ENCODE measurements at regions not wholly inside any gene's neighbourhood (a gene's known extent, or its start where the extent isn't known, plus 50 kb on each side); places are given as distances from the start of the nearest gene placed in this dataset.
"Not testable (repeated sequence)": the region's sequence is repeated elsewhere in the genome, so short reads cannot be mapped to it uniquely, and the experiment has no call there.

GRCh38 chr4:164531336-164531735, 222.6 kb upstream of the SMIM31 start:
- DNase-seq (ENCODE audit: extremely low read depth, low read depth, low spot score), result no peak

- no peak for DNase-seq (ENCODE audit: extremely low read depth, low read depth, low spot score)
Observed at GRCh38 chr4:164536814-164537213, 217.1 kb upstream of the SMIM31 start.

- no peak for DNase-seq (ENCODE audit: extremely low read depth, low read depth, low spot score)
Observed at GRCh38 chr4:164538097-164538496, 215.8 kb upstream of the SMIM31 start.

GRCh38 chr4:164540987-164541386, 212.9 kb upstream of the SMIM31 start:
- DNase-seq (ENCODE audit: extremely low read depth, low read depth, low spot score), result no peak

- DNase-seq (ENCODE audit: extremely low read depth, low read depth, low spot score), result no peak
Observed at GRCh38 chr4:164542431-164542830, 211.5 kb upstream of the SMIM31 start.

GRCh38 chr4:164550989-164551712, 202.8 kb upstream of the SMIM31 start:
- no peak for DNase-seq (ENCODE audit: extremely low read depth, low read depth, low spot score)

GRCh38 chr4:164551713-164552040, 202.3 kb upstream of the SMIM31 start:
- DNase-seq (ENCODE audit: extremely low read depth, low read depth, low spot score), result no peak

GRCh38 chr4:164571593-164572390, 182.1 kb upstream of the SMIM31 start:
- no peak for DNase-seq (ENCODE audit: extremely low read depth, low read depth, low spot score)

- DNase-seq (ENCODE audit: extremely low read depth, low read depth, low spot score), result no peak
Observed at GRCh38 chr4:164572877-164573279, 181.1 kb upstream of the SMIM31 start.

GRCh38 chr4:164575861-164576260, 178.1 kb upstream of the SMIM31 start:
- DNase-seq (ENCODE audit: extremely low read depth, low read depth, low spot score), result no peak

- DNase-seq (ENCODE audit: extremely low read depth, low read depth, low spot score), result no peak
Observed at GRCh38 chr4:164579270-164579942, 174.5 kb upstream of the SMIM31 start.

GRCh38 chr4:164591666-164592065, 162.3 kb upstream of the SMIM31 start:
- no peak for DNase-seq (ENCODE audit: extremely low read depth, low read depth, low spot score)

- DNase-seq (ENCODE audit: extremely low read depth, low read depth, low spot score), result no peak
Observed at GRCh38 chr4:164595751-164596150, 158.2 kb upstream of the SMIM31 start.

- DNase-seq (ENCODE audit: extremely low read depth, low read depth, low spot score), result no peak
Observed at GRCh38 chr4:164596318-164596878, 157.5 kb upstream of the SMIM31 start.

- no peak for DNase-seq (ENCODE audit: extremely low read depth, low read depth, low spot score)
Observed at GRCh38 chr4:164596927-164597326, 157.0 kb upstream of the SMIM31 start.

- DNase-seq (ENCODE audit: extremely low read depth, low read depth, low spot score), result no peak
Observed at GRCh38 chr4:164601653-164602052, 152.3 kb upstream of the SMIM31 start.

GRCh38 chr4:164605791-164606190, 148.1 kb upstream of the SMIM31 start:
- DNase-seq (ENCODE audit: extremely low read depth, low read depth, low spot score), result not testable (repeated sequence)

GRCh38 chr4:164606478-164606877, 147.5 kb upstream of the SMIM31 start:
- DNase-seq (ENCODE audit: extremely low read depth, low read depth, low spot score), result no peak

GRCh38 chr4:164613256-164613655, 140.7 kb upstream of the SMIM31 start:
- DNase-seq (ENCODE audit: extremely low read depth, low read depth, low spot score), result no peak

GRCh38 chr4:164613792-164614191, 140.1 kb upstream of the SMIM31 start:
- DNase-seq (ENCODE audit: extremely low read depth, low read depth, low spot score), result no peak

GRCh38 chr4:164614329-164614728, 139.6 kb upstream of the SMIM31 start:
- no peak for DNase-seq (ENCODE audit: extremely low read depth, low read depth, low spot score)

All from glomerular endothelial cell (primary cell).